A549 (cell line): ENCODE measurements at regions not wholly inside any gene's neighbourhood (a gene's known extent, or its start where the extent isn't known, plus 50 kb on each side); places are given as distances from the start of the nearest gene placed in this dataset.

Experiments used
- ATAC-seq, 2 experiments: fragments of 200-7000 bp in 1 of 2; fragments of >200 bp in 1 of 2; cut with Nextera tagmentation in 1 of 2; cut with Tn5 transposase in 1 of 2; 3 replicates each; pipeline versions ENCODE4 v1.8.0 to v1.9.1; 2018 to 2020; ENCODE audit warnings: mild to moderate bottlenecking in 1 of 2, moderate library complexity in 1 of 2
- CTCF ChIA-PET: fragments of 300-600 bp; sonication (Branson Sonifier 250); formaldehyde crosslinking; extraction: SDS; loops from one replicate; lab custom pipeline; 2021; ENCODE audit warnings: antibody characterized with exemption, inconsistent platforms; lab: Yijun Ruan, JAX
- POLR2A ChIA-PET: fragments of 350-600 bp; formaldehyde crosslinking; extraction: SDS; loops from one replicate; lab custom pipeline; 2021; ENCODE audit warnings: antibody characterized with exemption, inconsistent platforms; lab: Yijun Ruan, JAX
- DNase-seq, 2 experiments: peaks; one replicate each; pipeline versions ENCODE4 v3.0.0 to v3.0.0-alpha.2; 2011 to 2016; ENCODE audit warnings: low read depth in 1 of 2, low spot score in 1 of 2
- FAIRE-seq: peaks from 2 replicates; lab custom pipeline; 2011; peaks lifted over from hg19 to GRCh38; lab: Jason Lieb, UNC
- H3K27ac ChIP-seq, 2 experiments: fragments of >200 bp; sonication (Bioruptor Twin); formaldehyde crosslinking; 3 replicates each; pipeline ENCODE4 v1.5.1; 2016 to 2017
- H3K4me1 ChIP-seq: fragments of >200 bp; sonication (Bioruptor Twin); formaldehyde crosslinking; 3 replicates; pipeline ENCODE4 v1.6.1; 2016
- H3K4me2 ChIP-seq: fragments of >200 bp; sonication (Bioruptor Twin); formaldehyde crosslinking; 3 replicates; pipeline ENCODE4 v1.6.1; 2016
- H3K4me3 ChIP-seq: fragments of >200 bp; sonication (Bioruptor Twin); formaldehyde crosslinking; 3 replicates; pipeline ENCODE4 v1.5.1; 2016
- H3K9me3 ChIP-seq: fragments of >200 bp; sonication (Bioruptor Twin); formaldehyde crosslinking; 3 replicates; pipeline ENCODE4 v1.6.1; 2016
- BCL3 ChIP-seq: fragments of >200 bp; sonication (Bioruptor Twin); formaldehyde crosslinking; IDR thresholded peaks from 3 replicates; pipeline ENCODE4 v1.6.1; 2016
- CBX2 ChIP-seq: fragments of 200-600 bp; sonication (generic); IDR thresholded peaks from 2 replicates; pipeline ENCODE4 v1.6.1; 2016; ENCODE audit warnings: low read depth, mild to moderate bottlenecking, borderline replicate concordance
- CHD2 ChIP-seq: fragments of 150-350 bp; IDR thresholded peaks from 2 replicates; pipeline ENCODE4 v1.6.1; 2014; ENCODE audit warnings: low read length; ENCODE audit not compliant: partially characterized antibody
- CHD4 ChIP-seq: fragments of 200-600 bp; sonication (generic); IDR thresholded peaks from 2 replicates; pipeline ENCODE4 v1.6.1; 2016; ENCODE audit warnings: antibody characterized with exemption, mild to moderate bottlenecking, borderline replicate concordance
- EHF ChIP-seq: fragments of 250-450 bp; sonication (Bioruptor Pico); IDR thresholded peaks from 2 replicates; pipeline ENCODE4 v1.5.0; 2020; ENCODE audit warnings: mild to moderate bottlenecking
- EP300 ChIP-seq, 2 experiments: fragments of >200 bp; sonication (Bioruptor Twin); formaldehyde crosslinking; IDR thresholded peaks; 2 replicates in 1 of 2; 3 replicates in 1 of 2; pipeline ENCODE4 v1.6.1; 2016 to 2017
- ESRRA ChIP-seq: fragments of 150-350 bp; IDR thresholded peaks from 2 replicates; pipeline ENCODE4 v1.6.1; 2014; ENCODE audit warnings: mild to moderate bottlenecking, low read length, borderline replicate concordance
- FOSB ChIP-seq: fragments of 250-450 bp; sonication (Bioruptor Pico); IDR thresholded peaks from 2 replicates; pipeline ENCODE4 v1.5.0; 2020; ENCODE audit warnings: mild to moderate bottlenecking, moderate library complexity
- FOSL2 ChIP-seq, 2 experiments: fragments of 450-650 bp in 1 of 2; fragments of >200 bp in 1 of 2; sonication (Bioruptor Twin) in 1 of 2; formaldehyde crosslinking; IDR thresholded peaks; 2 replicates each; pipeline versions ENCODE4 v1.5.0 to v1.6.1; 2016 to 2020; ENCODE audit warnings: mild to moderate bottlenecking in 1 of 2, moderate library complexity in 1 of 2
- HDAC2 ChIP-seq: fragments of 200-600 bp; sonication (generic); IDR thresholded peaks from 2 replicates; pipeline ENCODE4 v1.6.1; 2016
- HOXA7 ChIP-seq: fragments of 250-450 bp; sonication (Bioruptor Pico); IDR thresholded peaks from 2 replicates; pipeline ENCODE4 v1.5.0; 2020; ENCODE audit warnings: mild to moderate bottlenecking, moderate library complexity
- HOXB13 ChIP-seq: fragments of 250-450 bp; sonication (Bioruptor Pico); IDR thresholded peaks from 2 replicates; pipeline ENCODE4 v1.5.0; 2020; ENCODE audit warnings: low read depth, mild to moderate bottlenecking, moderate library complexity
- HOXB5 ChIP-seq: fragments of 250-450 bp; sonication (Bioruptor Pico); IDR thresholded peaks from 2 replicates; pipeline ENCODE4 v1.5.0; 2020; ENCODE audit warnings: mild to moderate bottlenecking, moderate library complexity
- JUN ChIP-seq, 2 experiments: fragments of >200 bp; sonication (Bioruptor Twin); formaldehyde crosslinking; IDR thresholded peaks; 2 replicates in 1 of 2; 3 replicates in 1 of 2; pipeline ENCODE4 v1.6.1; 2016 to 2017
- JUNB ChIP-seq: fragments of >200 bp; sonication (Bioruptor Twin); formaldehyde crosslinking; IDR thresholded peaks from 2 replicates; pipeline ENCODE4 v1.6.1; 2016
- MAFK ChIP-seq: fragments of 450-650 bp; IDR thresholded peaks from 2 replicates; pipeline ENCODE4 v1.6.1; 2014; ENCODE audit not compliant: partially characterized antibody
- MYC ChIP-seq: IDR thresholded peaks from 2 replicates; pipeline ENCODE4 v1.6.1; 2012; ENCODE audit warnings: mild to moderate bottlenecking, inconsistent platforms, low read length, improper control_type of control experiment, borderline replicate concordance
- NFE2L2 ChIP-seq: fragments of 150-350 bp; conservative IDR thresholded peaks from 2 replicates; pipeline ENCODE4 v1.6.1; 2014; ENCODE audit warnings: low read length
- NPAS2 ChIP-seq: fragments of 250-450 bp; sonication (Bioruptor Pico); IDR thresholded peaks from 2 replicates; pipeline ENCODE4 v1.8.0; 2022; ENCODE audit warnings: mild to moderate bottlenecking, moderate library complexity, borderline replicate concordance
- PHF8 ChIP-seq: fragments of 200-600 bp; sonication (generic); IDR thresholded peaks from 2 replicates; pipeline ENCODE4 v1.6.1; 2016; ENCODE audit warnings: low read depth, mild to moderate bottlenecking, antibody characterized with exemption, moderate library complexity, borderline replicate concordance
- POLR2AphosphoS2 ChIP-seq: conservative IDR thresholded peaks from 2 replicates; pipeline ENCODE4 v1.6.1; 2012; ENCODE audit warnings: low read length, improper control_type of control experiment, inconsistent platforms
- RCOR1 ChIP-seq: fragments of 150-350 bp; IDR thresholded peaks from 2 replicates; pipeline ENCODE4 v1.6.1; 2014; ENCODE audit warnings: antibody characterized with exemption, low read length, low read depth
- SREBF2 ChIP-seq: fragments of 450-650 bp; IDR thresholded peaks from 2 replicates; pipeline ENCODE4 v1.6.1; 2014; ENCODE audit warnings: mild to moderate bottlenecking, moderate library complexity
- TFCP2L1 ChIP-seq: fragments of 250-450 bp; sonication (Bioruptor Pico); IDR thresholded peaks from 2 replicates; pipeline ENCODE4 v1.5.0; 2021; ENCODE audit warnings: mild to moderate bottlenecking
- TP53 ChIP-seq: fragments of 250-450 bp; sonication (Bioruptor Pico); IDR thresholded peaks from 2 replicates; pipeline ENCODE4 v1.5.0; 2021; ENCODE audit warnings: mild to moderate bottlenecking, moderate library complexity
- USF2 ChIP-seq: fragments of 450-650 bp; IDR thresholded peaks from 2 replicates; pipeline ENCODE4 v1.6.1; 2014; ENCODE audit warnings: antibody characterized with exemption
- ZFP36 ChIP-seq: fragments of 450-650 bp; IDR thresholded peaks from 2 replicates; pipeline ENCODE4 v1.6.1; 2014; ENCODE audit warnings: borderline replicate concordance; ENCODE audit not compliant: partially characterized antibody
- ZNF302 ChIP-seq: fragments of 250-450 bp; sonication (Bioruptor Pico); IDR thresholded peaks from 2 replicates; pipeline ENCODE4 v1.9.0; 2021; ENCODE audit warnings: inconsistent platforms, mild to moderate bottlenecking, moderate library complexity
- ZSCAN20 ChIP-seq: fragments of 250-450 bp; sonication (Bioruptor Pico); IDR thresholded peaks from 2 replicates; pipeline ENCODE4 v1.8.0; 2022; ENCODE audit warnings: mild to moderate bottlenecking, moderate library complexity
- WGBS: methylation state at CpG from one replicate; pipeline ENCODE4 v1.1.6; 2017; ENCODE audit errors: missing lambda C conversion rate; 5-methylcytosine and 5-hydroxymethylcytosine counted together
- TF ChIP-seq, protein P1 (sequence below): IDR thresholded peaks from 2 replicates; pipeline ENCODE4 v1.6.1; 2012
- TF ChIP-seq, protein P2 (sequence below): fragments of 150-350 bp; IDR thresholded peaks from 2 replicates; pipeline ENCODE4 v1.6.1; 2014; ENCODE audit warnings: low read depth, mild to moderate bottlenecking, low read length
- TF ChIP-seq, protein P3 (sequence below): fragments of 250-450 bp; sonication (Bioruptor Pico); IDR thresholded peaks from 2 replicates; pipeline ENCODE4 v1.5.0; 2021; ENCODE audit warnings: mild to moderate bottlenecking, moderate library complexity, borderline replicate concordance

DNA sequence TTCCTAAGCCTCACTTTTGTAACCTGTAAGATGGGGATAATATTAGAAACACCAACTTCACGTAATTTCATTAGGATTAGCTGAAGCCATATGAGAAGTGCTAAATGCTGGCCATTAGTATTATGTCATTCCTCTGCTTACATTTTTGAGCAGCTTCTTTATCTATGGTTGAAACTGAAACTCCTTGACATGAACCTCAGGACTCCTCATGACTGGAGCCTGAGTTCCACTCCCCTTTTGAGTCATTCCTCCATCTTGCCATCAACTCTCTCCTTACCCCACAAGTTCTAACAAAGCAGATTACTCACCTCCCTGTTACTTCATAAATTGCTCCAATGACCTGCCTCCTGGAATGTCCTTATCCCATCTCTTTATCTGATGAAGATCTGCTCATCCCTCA, 123.2 kb upstream of the KCNIP4 start (continued):
- no peak for TF ChIP-seq PHF8
- TF ChIP-seq TFCP2L1 = no peak
- TF ChIP-seq HOXB13 (CRISPR knock-in tag) = no peak

DNA sequence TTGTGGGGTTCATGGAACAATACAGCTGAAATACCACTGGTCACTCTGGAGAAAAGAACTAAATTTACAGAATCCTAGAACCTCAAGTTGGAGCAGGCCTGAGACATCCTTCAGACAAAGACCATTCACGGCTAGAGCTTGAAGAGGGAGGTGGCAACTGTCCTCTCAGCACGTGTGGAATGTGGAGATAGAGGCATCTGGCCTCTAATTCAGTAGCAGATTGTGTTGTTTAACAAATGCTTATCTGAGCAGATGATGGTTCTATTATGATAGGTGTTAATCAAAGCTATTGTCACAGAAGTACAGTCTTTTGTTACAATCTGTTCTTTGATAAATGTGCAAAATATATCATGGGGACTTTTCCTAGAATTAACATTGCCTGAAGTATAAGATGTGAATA, 121.7 kb upstream of the KCNIP4 start:
- CTCF ChIA-PET = no interaction called here
- no peak overlapping the region for H3K4me2 ChIP-seq
- H3K4me3 ChIP-seq = no peak overlapping the region
- no peak for ATAC-seq
- H3K27ac ChIP-seq = no peak overlapping the region
- TF ChIP-seq NFE2L2 = no peak
- TF ChIP-seq ZSCAN20 (CRISPR knock-in tag) = no peak
- no peak for TF ChIP-seq ZFP36
- TF ChIP-seq, protein P1, sequence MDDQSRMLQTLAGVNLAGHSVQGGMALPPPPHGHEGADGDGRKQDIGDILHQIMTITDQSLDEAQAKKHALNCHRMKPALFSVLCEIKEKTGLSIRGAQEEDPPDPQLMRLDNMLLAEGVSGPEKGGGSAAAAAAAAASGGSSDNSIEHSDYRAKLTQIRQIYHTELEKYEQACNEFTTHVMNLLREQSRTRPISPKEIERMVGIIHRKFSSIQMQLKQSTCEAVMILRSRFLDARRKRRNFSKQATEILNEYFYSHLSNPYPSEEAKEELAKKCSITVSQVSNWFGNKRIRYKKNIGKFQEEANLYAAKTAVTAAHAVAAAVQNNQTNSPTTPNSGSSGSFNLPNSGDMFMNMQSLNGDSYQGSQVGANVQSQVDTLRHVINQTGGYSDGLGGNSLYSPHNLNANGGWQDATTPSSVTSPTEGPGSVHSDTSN = no peak
- no peak for TF ChIP-seq EP300 (IDR thresholded peaks at IDR 0.05)
- TF ChIP-seq CBX2 = no peak
- no peak for TF ChIP-seq HDAC2
- TF ChIP-seq, protein P2, sequence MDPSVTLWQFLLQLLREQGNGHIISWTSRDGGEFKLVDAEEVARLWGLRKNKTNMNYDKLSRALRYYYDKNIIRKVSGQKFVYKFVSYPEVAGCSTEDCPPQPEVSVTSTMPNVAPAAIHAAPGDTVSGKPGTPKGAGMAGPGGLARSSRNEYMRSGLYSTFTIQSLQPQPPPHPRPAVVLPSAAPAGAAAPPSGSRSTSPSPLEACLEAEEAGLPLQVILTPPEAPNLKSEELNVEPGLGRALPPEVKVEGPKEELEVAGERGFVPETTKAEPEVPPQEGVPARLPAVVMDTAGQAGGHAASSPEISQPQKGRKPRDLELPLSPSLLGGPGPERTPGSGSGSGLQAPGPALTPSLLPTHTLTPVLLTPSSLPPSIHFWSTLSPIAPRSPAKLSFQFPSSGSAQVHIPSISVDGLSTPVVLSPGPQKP = no peak
- no peak for TF ChIP-seq ESRRA
- TF ChIP-seq HOXB13 (CRISPR knock-in tag) = no peak
- no peak for TF ChIP-seq RCOR1
- TF ChIP-seq JUNB = no peak
- TF ChIP-seq TP53 (CRISPR knock-in tag) = no peak
- TF ChIP-seq JUN (IDR thresholded peaks at IDR 0.05) = no peak
- TF ChIP-seq FOSB = no peak
- TF ChIP-seq, all 56 proteins: peak for 0
- FAIRE-seq (no peak), DNase-seq (no peak)
- POLR2A ChIA-PET = no interaction called here
- H3K4me1 ChIP-seq = no peaks in the 10 kb centered on the region
- H3K9me3 ChIP-seq = no peaks in the 10 kb centered on the region
- 0% methylated on average over 2 of the region's 2 CpGs for WGBS

- FAIRE-seq (no peak), DNase-seq (no peak), ATAC-seq (no peak)
- CTCF ChIA-PET = no interaction called here
- H3K27ac ChIP-seq = no peak overlapping the region
- POLR2A ChIA-PET = no interaction called here
- WGBS = 0% methylated on average over 1 of the region's 1 CpG
- H3K4me3 ChIP-seq = no peak overlapping the region
- no peak overlapping the region for H3K4me2 ChIP-seq
- H3K9me3 ChIP-seq = no peaks in the 10 kb centered on the region
- no peaks in the 10 kb centered on the region for H3K4me1 ChIP-seq
- no peak for TF ChIP-seq CHD2
- no peak for TF ChIP-seq MAFK
- TF ChIP-seq HOXA7 (CRISPR knock-in tag) = no peak
- TF ChIP-seq, protein P3, sequence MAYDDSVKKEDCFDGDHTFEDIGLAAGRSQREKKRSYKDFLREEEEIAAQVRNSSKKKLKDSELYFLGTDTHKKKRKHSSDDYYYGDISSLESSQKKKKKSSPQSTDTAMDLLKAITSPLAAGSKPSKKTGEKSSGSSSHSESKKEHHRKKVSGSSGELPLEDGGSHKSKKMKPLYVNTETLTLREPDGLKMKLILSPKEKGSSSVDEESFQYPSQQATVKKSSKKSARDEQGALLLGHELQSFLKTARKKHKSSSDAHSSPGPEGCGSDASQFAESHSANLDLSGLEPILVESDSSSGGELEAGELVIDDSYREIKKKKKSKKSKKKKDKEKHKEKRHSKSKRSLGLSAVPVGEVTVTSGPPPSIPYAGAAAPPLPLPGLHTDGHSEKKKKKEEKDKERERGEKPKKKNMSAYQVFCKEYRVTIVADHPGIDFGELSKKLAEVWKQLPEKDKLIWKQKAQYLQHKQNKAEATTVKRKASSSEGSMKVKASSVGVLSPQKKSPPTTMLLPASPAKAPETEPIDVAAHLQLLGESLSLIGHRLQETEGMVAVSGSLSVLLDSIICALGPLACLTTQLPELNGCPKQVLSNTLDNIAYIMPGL = no peak
- TF ChIP-seq JUN (IDR thresholded peaks at IDR 0.05) = no peak
- no peak for TF ChIP-seq SREBF2
- no peak for TF ChIP-seq EHF (CRISPR knock-in tag)
- TF ChIP-seq FOSB = no peak
- no peak for TF ChIP-seq CHD4
- TF ChIP-seq NPAS2 = no peak
- no peak for TF ChIP-seq HDAC2
- TF ChIP-seq FOSL2 (IDR thresholded peaks at IDR 0.05) = no peak
- no peak for TF ChIP-seq FOSL2 (CRISPR knock-in tag; IDR thresholded peaks at IDR 0.05)
- no peak for TF ChIP-seq ZNF302 (CRISPR knock-in tag)
- no peak for TF ChIP-seq NFE2L2
- no peak for TF ChIP-seq BCL3
- no peak for TF ChIP-seq USF2
- TF ChIP-seq MYC = no peak
- TF ChIP-seq HOXB5 (CRISPR knock-in tag) = no peak
- no peak for TF ChIP-seq POLR2AphosphoS2
These were observed 115.0 kb upstream of the KCNIP4 start for GRCh38 chr4:22063613-22064012.
